SH-SY5Y (cell line): ENCODE measurements at regions not wholly inside any gene's neighbourhood (a gene's known extent, or its start where the extent isn't known, plus 50 kb on each side); places are given as distances from the start of the nearest gene placed in this dataset.

ENCODE experiments used
- GATA2 ChIP-seq: IDR thresholded peaks from 2 replicates; pipeline ENCODE4 v1.6.1; 2011; ENCODE audit warnings: mild to moderate bottlenecking, low read depth, low read length
- GATA3 ChIP-seq: IDR thresholded peaks from 2 replicates; pipeline ENCODE4 v1.6.1; 2011; ENCODE audit warnings: low read depth, mild to moderate bottlenecking, low read length, moderate library complexity

DNA sequence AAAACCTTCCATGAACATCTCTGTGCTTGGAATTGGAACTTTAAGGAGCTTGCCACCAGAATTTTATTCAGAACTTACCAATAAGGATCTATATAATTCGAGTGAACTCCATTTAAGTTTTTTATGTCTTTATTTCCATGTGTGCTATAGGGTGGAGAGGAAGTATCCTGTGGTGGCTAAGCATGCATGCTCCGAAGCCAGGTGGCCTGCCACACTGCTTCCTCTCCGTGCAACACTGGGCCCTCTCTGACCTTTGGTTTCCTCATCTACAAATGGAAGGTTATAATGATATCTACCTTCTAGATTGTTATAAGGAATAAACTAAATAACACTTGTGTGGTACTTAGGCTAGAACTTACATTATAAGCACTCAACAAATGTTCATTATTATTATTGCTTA is 382.1 kb downstream of the PTPRC start:
- TF ChIP-seq GATA2, result no peak
- TF ChIP-seq GATA3, result no peak
